GM18499 (cell line): ENCODE measurements at regions not wholly inside any gene's neighbourhood (a gene's known extent, or its start where the extent isn't known, plus 50 kb on each side); places are given as distances from the start of the nearest gene placed in this dataset.
"Not testable (repeated sequence)": the region's sequence is repeated elsewhere in the genome, so short reads cannot be mapped to it uniquely, and the experiment has no call there.

ENCODE experiments used
- ATAC-seq: cut with Tn5 transposase; IDR thresholded peaks from one replicate; pipeline ENCODE4 v1.9.1; 2021; ENCODE audit warnings: moderate number of reproducible peaks; ENCODE audit not compliant: insufficient read depth, unreplicated experiment

DNA sequence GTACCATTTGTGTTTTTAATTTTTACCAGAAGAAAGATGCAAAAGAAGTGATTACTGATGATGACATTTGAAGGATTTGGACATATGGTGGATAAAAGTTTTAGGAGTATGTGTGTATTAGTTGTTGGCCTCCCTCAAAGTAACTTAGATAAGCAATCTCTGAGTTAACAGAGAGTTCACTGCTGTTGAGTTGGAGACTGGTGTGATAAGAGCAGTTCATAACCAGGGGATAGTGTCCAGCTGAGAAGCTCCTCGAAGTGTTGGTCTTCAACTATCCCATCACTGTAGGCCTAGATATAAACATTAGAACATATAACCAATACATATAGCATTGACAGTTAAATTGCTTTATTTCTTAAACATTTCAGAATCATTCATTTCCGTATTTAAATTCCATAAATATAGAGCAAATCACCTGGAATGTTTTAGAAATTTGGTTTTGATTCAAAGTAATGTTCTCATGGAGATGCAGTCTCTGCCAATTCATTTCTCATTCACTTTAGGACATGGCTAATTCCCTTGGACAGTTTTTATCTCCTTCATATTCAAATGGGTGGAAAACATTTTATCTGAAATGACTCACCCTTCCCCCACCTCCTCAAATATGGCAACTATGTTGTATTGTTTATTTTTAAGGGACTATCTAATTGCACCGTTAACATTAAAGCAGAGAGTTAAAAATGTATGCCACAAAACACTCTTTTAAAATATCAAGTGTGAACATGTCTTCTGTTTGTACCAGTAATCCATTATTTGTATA lies 136.8 kb upstream of the SLC4A4 start:
- ATAC-seq: no peak

DNA sequence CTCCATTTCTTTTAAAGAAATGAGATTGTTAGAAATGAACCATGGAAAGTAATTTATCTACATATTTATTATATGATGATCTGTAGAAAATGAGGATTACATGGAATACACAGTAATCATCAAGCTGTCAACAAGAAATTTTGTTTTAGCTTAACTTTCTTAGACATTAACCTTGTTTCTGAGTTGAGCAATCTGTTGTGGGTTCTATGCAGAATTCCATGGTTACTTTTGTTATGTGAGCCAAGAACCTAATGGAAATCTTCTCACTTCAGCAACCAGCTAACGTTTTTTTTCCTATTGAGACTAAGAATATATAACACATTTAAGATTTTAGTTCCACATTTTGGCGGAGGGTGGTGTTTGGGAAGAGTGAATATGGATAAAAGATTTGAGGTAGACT lies 136.1 kb upstream of the SLC4A4 start:
- no peak for ATAC-seq

DNA sequence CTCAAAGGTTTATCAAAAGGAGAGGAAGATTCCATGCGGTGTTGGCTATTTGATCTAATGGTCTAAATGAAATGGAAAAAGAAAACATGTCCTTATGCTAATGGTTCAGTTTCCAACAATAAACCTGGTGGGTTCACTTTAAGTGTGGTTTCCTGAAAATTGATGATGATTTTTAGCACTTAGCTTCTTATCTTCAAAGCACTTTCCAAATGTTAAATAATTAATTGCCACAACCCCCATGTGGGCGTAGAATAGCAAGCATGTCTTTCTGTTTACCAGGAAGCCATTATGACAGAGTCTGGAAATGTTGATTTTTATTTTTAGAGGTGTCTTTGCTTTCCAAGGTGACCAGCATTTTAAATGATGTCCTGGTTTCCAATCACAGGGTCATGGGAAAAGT lies 134.8 kb upstream of the SLC4A4 start:
- no peak for ATAC-seq

DNA sequence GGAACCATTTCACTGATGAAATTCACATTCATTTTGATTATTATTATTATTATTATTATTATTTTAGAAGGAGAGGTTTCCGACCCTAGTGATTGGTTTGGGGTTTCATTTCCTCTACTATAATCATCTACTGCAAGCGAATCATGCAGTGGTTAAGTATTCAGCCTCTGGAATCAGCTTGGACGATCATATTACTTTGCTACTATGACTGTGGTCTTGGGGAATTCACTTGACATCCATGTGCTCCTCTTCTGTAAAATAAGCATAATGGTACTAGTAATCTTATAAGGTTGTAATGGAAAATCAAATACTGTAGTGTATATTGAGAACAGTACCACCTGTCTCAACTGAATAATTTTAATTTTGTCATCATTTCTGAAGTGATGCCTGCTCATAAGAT lies 132.1 kb upstream of the SLC4A4 start:
- no peak for ATAC-seq

DNA sequence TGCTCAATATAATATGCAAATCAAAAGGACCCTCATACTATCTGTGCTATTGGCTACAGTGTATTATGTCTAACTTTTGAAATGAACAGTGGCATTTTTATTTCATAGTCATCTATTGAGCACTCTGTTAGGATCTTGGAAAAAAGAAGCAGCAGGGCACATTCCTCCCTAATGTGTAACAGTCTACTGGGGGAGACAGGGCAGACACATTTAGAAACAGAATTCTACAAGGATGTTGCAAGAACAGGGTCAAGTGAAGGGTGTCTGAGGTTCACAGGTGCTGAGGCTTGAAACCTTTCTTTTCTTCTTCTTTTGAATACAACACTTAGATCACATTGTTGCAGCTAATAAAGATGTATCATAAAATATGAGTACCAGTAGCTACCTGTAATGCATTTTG lies 129.7 kb upstream of the SLC4A4 start:
- ATAC-seq: no peak

DNA sequence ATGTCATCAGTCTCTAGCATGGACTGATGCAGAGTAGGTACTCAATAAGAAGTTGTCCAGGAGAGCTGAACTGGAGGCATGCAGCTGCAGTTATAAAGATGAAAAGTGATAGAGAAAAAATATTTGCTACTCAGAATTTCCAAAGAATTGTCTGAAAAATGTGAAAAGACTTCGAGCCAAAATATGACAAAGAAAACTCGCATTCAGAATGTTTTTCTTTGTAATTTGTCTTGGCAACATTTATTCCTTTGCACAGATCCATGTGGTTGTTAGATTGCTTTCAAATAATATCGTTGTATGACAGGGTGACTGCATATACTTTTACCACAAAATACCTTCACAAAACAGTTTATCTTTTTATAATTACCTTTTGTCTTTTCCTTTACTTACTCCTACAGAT lies 128.0 kb upstream of the SLC4A4 start:
- no peak for ATAC-seq

DNA sequence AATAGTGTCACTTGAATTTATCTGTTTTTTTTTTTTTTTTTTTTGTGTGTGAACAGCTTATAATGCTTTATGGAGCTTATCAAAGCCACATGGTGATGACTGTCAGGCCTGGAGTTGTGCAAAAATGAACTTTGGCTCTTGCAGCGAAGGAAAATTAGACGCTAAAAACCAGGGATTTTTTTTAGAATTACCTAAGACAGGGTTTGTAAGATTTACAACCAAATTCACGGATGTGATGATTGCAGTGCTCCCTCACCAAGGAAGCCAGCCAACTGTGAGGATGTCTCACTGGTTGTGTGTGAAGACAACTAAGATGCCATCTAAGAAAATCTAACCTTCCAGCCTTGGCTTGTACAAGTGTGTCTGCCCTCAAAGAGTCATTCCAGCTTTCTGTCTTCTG lies 127.1 kb upstream of the SLC4A4 start:
- ATAC-seq: no peak

DNA sequence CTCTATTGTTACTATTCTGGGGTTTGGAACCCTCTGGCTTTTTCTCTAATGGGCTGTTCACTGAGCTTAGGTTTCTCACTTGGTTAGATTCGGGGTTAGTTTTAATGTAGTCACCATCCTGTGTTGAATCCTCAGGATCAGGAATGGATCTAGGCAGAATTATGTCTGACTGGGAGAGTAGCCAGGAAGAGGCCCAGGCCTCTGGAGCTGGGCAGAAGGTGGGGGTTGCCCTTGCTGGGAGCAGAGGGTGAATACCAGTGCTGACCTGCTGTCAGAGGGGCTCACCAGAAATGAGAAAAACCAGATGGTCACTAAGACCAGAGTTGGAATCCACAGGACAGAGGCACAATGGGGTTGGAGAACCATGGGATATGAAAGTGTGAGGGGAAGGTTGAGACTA lies 126.6 kb upstream of the SLC4A4 start:
- no peak for ATAC-seq

DNA sequence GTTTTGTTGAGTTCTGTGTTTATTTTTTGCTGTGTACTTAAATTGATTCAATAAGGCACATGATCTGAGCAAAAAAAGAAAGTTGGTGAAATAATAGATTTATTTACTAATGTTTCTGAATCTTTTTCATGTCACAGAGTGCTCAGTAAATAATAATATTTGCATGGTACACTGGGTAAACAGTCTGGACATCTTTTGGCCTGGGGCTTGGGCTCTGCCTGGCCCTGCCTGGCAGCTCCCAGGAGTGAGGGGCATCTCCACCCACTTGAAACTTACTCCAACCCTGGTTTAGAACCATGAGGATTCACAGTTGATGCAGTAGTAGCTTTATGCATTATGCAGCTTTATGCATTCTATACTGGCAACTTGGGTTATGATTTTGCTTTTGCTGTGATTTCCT lies 124.2 kb upstream of the SLC4A4 start:
- no peak for ATAC-seq

DNA sequence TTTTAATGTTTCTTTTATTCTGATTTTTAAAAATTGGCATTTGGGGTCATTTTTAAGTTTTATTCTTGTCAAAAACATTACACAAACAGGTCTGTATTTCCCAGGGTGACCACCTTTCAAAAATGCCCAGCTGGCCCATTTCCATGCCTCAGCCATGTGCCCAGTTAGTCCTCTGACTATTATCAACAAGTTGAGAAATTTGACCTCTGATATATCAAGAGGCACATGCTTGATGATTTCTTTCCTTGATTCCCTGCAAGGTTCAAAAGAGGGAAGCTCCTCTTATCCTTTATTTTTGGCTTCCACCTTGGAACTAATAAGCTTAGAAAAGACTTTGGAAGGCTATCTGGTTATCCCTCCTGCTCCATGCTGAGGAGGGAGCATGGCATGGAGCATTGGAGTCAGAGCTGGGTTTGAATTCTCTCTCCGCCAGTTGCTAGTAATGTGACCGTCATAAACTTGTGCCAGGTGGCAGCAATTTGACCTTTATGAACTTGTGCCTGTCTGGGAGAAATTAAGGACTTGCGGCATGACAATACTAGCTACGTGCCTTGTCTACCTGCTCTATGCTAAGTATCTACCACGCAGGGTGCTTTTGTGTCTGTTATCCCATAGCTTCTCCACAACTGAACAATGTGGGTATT lies 122.4 kb upstream of the SLC4A4 start:
- no peak for ATAC-seq

DNA sequence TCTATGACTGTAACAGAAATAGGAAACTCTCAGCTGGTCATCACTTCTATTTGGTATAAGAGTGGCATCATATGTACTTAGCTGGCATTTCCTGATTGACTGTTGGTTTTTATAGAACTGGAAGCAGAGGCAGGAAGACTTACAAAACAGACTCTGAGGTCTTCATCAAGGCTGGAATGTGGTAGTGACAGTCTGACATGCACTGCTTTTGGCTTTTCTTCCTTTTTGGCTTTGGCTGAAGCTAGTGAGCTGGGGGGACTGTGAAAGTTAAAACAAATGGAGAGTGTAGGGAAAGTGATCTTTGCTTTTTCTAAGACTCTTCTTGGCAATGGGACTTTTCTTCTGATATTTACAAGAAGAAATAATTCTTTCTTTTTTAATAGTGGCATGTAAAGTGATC lies 121.1 kb upstream of the SLC4A4 start:
- ATAC-seq: no peak

DNA sequence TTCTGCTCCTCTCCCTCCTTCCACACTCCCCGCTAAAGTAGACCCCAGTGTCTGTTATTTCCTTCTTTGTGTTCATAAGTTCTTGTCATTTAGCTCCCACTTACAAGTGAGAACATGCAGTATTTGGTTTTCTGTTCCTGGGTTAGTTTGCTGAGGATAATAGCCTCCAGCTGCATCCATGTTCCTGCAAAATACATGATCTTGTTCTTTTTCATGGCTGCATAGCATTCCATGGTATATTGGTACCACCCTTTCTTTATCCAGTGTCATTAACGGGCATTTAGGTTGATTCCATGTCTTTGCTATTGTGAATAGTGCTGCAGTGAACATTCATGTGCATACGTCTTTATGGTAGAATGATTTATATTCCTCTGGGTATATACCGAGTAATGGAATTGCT lies 118.0 kb upstream of the SLC4A4 start:
- not testable (repeated sequence) for ATAC-seq

DNA sequence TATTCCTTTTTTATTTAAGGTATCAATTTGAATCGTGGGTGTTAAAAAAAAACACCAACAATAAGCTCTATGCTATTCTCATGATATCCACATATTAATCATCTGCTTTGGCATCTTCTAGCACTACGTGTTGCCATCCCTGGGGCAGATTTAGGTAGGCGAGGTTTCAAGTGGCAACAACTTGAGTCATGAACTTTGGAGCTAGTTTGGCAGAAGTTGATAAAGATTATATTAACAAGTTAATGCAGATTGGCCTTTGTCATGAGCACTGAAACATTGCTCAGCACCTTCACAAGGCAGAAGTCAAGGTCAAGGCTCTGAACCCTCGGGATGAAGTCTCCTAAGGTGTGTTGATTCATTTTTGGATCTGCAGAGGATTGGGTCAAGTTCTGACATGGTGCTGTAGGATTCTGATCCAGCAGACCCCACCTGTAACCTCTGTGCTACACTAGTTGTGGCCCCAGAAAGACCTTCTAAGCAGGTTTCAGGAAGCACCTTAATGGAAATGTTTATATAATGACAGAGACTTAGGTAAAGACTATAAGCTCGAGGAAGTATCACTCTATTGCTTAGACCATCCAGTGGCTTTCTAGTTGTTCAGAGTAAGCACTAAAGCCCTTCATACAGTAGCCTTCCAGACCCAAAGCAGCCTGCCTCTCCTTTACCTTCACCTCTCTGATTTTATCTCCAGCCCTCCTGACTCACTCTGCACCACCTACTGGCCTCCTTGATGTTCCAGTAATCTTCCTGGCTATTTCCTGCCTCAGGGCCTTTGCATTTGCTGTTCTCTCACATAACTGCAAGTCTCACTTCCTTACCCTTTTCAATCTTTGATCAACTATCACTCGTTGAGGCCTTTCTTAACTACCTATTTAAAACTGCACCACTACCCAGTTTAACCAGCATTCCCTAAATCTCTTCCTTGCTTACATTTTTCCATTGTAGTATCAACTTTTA lies 117.0 kb upstream of the SLC4A4 start:
- no peak for ATAC-seq

DNA sequence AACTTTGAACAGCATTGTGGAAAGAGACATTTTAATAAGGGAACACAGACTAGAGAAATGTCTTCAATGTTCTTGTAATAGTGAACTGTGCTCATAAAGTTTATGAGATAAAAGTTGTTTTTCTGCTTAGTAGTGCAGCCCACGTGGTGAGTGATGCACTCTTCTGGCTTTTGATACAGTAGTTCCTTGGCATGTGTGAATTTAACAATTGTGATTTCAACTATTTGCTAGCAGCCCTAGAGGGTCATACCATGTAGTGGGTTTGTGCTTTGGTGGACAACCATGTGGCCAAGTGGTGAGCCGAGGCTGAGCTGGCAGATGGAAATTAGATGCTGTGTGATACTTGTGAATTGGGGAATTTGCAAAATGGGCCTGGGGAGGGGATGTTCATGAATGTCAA lies 116.2 kb upstream of the SLC4A4 start:
- no peak for ATAC-seq

DNA sequence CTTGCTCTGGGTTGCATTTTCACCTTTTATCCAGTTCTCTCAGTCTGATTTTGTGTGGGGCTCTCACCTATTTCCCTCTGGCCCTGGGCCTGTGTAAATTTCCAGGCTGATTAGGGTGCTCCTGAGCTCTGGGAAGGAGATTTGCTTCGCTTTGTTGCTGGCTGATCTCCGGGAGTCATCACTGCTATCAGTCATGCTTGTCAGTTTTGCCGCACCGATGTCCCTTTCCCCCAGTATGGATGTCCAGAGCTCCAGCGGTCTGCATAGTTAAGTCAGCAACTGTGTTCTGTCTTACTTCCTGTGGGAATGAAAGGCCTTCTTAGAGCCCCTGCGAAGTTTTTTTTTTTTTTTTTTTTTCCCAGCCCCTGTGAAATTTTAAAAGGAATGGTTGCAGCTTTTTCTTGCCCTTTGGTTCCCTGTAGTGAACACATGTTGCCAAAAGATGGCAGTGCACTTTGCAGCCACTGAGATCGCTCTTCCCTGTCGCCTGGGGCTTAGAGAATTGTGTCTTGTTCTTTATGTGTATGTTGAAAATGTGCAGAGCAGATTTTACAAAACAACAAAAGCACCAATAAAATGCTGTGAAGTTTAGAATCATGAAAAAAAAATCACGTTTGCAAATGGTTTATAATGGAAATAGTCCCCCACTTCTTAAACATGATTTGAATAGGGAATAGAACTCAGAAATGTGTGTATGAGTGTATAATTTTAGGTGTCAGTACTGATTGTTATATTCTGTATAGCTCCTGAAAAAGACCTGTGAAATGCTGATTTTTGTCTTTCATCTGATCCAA lies 109.1 kb upstream of the SLC4A4 start:
- no peak for ATAC-seq

DNA sequence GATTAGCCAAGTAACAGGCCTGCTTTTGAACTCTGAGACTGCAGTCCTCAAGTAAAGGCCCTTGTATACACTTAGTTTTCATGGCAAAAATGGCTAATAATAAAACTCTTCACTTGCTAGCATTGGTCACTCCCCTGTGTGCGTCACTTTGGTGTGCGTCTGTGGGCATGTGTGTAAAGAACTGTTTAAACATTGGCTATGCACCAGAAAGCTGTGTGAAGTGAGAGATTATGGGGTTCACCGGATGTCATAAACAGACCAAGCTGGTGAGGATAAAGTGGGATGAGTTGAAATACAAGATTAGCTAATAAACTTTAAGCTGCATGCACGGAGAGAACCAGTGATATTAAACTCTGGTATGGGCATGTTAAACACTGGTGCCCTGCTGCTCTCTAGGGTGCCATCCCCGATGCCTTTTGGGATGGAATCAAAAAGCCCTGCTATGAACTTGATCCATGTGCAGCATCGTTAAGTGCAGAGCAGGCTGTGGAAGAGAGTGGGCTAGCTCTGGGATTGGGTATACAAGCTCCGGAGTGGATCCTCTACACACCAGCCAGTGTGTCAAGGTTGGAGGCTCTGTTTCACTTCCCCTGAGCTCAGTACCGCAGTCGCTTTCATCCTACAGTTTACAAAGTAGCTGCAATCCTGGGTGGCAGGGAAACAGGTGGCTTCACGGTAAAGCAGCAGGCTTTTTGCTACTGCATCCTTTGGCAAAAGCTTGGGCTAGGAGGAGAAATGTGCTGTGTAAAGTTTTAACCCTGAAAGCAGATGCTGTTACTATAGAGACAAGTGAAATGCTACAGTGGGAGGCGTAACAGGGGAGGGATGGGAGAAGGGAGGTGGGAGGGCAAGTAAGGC lies 108.3 kb upstream of the SLC4A4 start:
- no peak for ATAC-seq

DNA sequence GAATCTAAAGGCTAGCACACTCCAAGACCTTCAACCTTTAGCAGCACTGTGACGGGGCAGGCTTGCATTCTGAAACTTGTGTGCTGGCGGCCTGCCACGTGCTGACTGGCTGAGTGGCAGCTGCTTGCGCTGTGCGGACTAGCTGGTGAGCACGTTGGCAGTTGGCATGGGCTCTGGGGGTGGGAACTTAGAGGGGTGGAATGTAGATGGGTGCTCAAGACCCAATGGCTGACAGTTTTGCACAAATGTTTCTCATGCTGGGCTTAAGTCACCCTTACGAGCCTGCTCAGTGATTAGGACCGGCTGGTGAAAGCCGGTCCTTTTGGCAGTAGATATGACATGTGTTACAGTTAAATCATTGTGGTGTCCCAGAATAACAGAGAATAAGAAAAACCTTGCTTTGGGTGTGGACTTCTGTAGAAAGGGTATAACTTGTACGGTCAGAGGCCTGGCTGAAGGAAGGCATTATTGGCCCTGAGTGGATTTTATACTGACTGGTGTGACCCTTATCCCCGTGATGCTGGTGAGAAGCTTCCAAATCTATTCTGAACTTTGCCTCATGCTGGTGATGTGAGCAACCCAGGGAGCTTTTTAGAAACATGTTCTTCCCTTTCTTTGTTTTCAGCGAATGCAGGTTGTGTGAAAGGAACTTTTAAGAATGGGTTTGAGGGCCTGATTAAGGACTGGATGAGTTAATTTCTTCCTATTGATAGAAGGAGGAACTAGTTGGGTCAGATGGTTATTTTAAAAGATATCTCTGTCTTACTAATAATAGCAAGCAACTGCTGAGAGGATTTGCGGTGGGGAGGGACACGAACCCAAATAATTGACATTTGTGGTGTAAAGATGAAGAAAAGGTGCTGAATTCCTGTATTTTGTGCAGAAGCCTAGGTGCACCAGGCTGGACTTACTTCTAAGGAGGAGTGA lies 107.4 kb upstream of the SLC4A4 start:
- ATAC-seq: no peak

DNA sequence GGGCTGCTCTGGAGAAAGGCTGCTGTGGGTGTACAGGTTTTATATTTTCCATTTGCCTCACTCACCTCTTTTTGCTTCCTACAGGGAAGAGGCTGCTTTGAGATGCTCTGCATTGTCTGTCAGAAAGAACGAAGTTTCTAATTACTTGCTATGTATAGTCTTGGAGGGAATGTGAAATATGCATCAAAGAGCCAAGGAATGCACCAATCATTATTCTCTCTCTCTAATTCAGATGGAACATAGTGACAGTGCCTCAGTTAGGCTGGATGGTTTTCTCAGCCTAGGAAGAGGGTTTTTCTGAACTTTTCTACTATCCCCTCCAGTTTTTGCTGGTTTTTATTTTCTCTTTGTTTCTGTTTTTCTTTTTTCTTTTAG lies 106.8 kb upstream of the SLC4A4 start:
- ATAC-seq: no peak
